ENCODE measurements at regions not wholly inside any gene's neighbourhood (a gene's known extent, or its start where the extent isn't known, plus 50 kb on each side); places are given as distances from the start of the nearest gene placed in this dataset.

DNA sequence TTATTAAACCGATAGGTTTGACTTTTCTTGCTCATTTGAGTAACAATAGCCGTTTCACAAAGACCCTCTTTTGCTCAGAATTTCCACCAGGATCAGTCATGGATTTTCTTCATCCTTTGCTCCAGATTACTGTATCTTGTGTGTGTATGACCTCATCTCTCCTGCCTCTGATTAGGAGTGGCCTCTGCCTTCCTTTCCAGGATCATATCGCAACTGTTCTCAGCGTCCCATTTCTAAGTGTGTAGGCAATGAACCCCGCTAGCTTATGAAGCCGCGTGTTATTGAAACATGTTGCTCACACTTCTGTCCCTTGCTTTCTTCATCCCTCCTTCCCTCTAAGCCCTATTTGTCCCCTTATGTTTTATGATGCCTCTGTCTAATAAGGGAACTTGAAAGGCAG, 169.8 kb upstream of the RPS23 start:
- no peak for TF ChIP-seq POLR2A (IDR thresholded peaks at IDR 0.05)
- TF ChIP-seq, protein P1, sequence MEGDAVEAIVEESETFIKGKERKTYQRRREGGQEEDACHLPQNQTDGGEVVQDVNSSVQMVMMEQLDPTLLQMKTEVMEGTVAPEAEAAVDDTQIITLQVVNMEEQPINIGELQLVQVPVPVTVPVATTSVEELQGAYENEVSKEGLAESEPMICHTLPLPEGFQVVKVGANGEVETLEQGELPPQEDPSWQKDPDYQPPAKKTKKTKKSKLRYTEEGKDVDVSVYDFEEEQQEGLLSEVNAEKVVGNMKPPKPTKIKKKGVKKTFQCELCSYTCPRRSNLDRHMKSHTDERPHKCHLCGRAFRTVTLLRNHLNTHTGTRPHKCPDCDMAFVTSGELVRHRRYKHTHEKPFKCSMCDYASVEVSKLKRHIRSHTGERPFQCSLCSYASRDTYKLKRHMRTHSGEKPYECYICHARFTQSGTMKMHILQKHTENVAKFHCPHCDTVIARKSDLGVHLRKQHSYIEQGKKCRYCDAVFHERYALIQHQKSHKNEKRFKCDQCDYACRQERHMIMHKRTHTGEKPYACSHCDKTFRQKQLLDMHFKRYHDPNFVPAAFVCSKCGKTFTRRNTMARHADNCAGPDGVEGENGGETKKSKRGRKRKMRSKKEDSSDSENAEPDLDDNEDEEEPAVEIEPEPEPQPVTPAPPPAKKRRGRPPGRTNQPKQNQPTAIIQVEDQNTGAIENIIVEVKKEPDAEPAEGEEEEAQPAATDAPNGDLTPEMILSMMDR (IDR thresholded peaks at IDR 0.05): no peak
